BJ (cell line): ENCODE measurements at regions not wholly inside any gene's neighbourhood (a gene's known extent, or its start where the extent isn't known, plus 50 kb on each side); places are given as distances from the start of the nearest gene placed in this dataset.

ENCODE experiments used
- CTCF ChIA-PET: fragments of 350-600 bp; formaldehyde crosslinking; extraction: SDS; loops from one replicate; lab custom pipeline; 2021; ENCODE audit warnings: antibody characterized with exemption, inconsistent platforms; lab: Yijun Ruan, JAX
- POLR2A ChIA-PET: fragments of 300-600 bp; sonication (Branson Sonifier 250); formaldehyde crosslinking; extraction: SDS; loops from one replicate; lab custom pipeline; 2021; ENCODE audit warnings: antibody characterized with exemption; lab: Charles Lee
- DNase-seq: peaks from one replicate; pipeline ENCODE4 v3.0.0-alpha.2; 2011; ENCODE audit warnings: low read depth
- H3K27me3 ChIP-seq: 2 replicates; pipeline ENCODE4 v1.6.0; 2011; ENCODE audit warnings: low read length; ENCODE audit not compliant: control insufficient read depth, insufficient read depth
- H3K36me3 ChIP-seq: 2 replicates; pipeline ENCODE4 v1.5.1; 2011; ENCODE audit warnings: low read length; ENCODE audit not compliant: control insufficient read depth, insufficient read depth
- H3K4me3 ChIP-seq: 2 replicates; pipeline ENCODE4 v1.5.1; 2011; ENCODE audit warnings: low read depth, mild to moderate bottlenecking, control low read depth, low read length
- CTCF ChIP-seq: IDR thresholded peaks from 2 replicates; pipeline ENCODE4 v1.5.1; 2011; ENCODE audit warnings: low read depth, mild to moderate bottlenecking, control low read depth, inconsistent platforms, low read length, moderate library complexity; ENCODE audit not compliant: insufficient read depth

- no peaks in the 10 kb centered on the region for H3K36me3 ChIP-seq
- ChIA-PET POLR2A (no interaction called here), CTCF (no interaction called here)
- H3K4me3 ChIP-seq = no peak overlapping the region
- TF ChIP-seq CTCF = no peak
- H3K27me3 ChIP-seq = no peaks in the 10 kb centered on the region
- DNase-seq = no peak
Observed at GRCh38 chr3:13718436-13718835, 161.4 kb downstream of the WNT7A start.

GRCh38 chr3:13718000-13718399 is 161.9 kb downstream of the WNT7A start:
- Histone ChIP-seq H3K36me3 (no peaks in the 10 kb centered on the region), H3K27me3 (no peaks in the 10 kb centered on the region), H3K4me3 (no peak overlapping the region)
- TF ChIP-seq CTCF = no peak
- POLR2A ChIA-PET = no interaction called here
- CTCF ChIA-PET = no interaction called here
- no peak for DNase-seq

- ChIA-PET CTCF (no interaction called here), POLR2A (no interaction called here)
- Histone ChIP-seq H3K27me3 (no peaks in the 10 kb centered on the region), H3K4me3 (no peak overlapping the region), H3K36me3 (no peaks in the 10 kb centered on the region)
- TF ChIP-seq CTCF = no peak
- no peak for DNase-seq
Observed at GRCh38 chr3:13717222-13717895, 162.5 kb downstream of the WNT7A start.

- H3K36me3 ChIP-seq = no peaks in the 10 kb centered on the region
- H3K27me3 ChIP-seq = no peaks in the 10 kb centered on the region
- no peak for DNase-seq
- CTCF ChIA-PET = interaction anchor here (0.9 kb wide), 1 partner anchor 9 kb away, joined by 3 read pairs; no protein-coding TSS in a partner anchor
- TF ChIP-seq CTCF = no peak
- H3K4me3 ChIP-seq = no peak overlapping the region
- POLR2A ChIA-PET = no interaction called here
Observed at GRCh38 chr3:13716540-13717221, 163.2 kb downstream of the WNT7A start.

- CTCF ChIA-PET = interaction anchor here (0.9 kb wide), 1 partner anchor 10 kb away, joined by 3 read pairs; no protein-coding TSS in a partner anchor
- H3K36me3 ChIP-seq = no peaks in the 10 kb centered on the region
- no peak for DNase-seq
- no peak for TF ChIP-seq CTCF
- H3K27me3 ChIP-seq = no peaks in the 10 kb centered on the region
- POLR2A ChIA-PET = no interaction called here
- no peak overlapping the region for H3K4me3 ChIP-seq
Observed at GRCh38 chr3:13715961-13716360, 163.9 kb downstream of the WNT7A start.
